Kidney tubule cell (primary cell): ENCODE measurements at regions not wholly inside any gene's neighbourhood (a gene's known extent, or its start where the extent isn't known, plus 50 kb on each side); places are given as distances from the start of the nearest gene placed in this dataset.
"Not testable (repeated sequence)": the region's sequence is repeated elsewhere in the genome, so short reads cannot be mapped to it uniquely, and the experiment has no call there.

Experiments used
- DNase-seq: peaks from one replicate; pipeline ENCODE4 v3.0.0-alpha.2; 2018; ENCODE audit warnings: low spot score

GRCh38 chrX:124238268-124238667, 94.2 kb upstream of the TEX13D start:
- DNase-seq, result no peak

GRCh38 chrX:124239324-124239723, 93.1 kb upstream of the TEX13D start:
- DNase-seq, result no peak

DNA sequence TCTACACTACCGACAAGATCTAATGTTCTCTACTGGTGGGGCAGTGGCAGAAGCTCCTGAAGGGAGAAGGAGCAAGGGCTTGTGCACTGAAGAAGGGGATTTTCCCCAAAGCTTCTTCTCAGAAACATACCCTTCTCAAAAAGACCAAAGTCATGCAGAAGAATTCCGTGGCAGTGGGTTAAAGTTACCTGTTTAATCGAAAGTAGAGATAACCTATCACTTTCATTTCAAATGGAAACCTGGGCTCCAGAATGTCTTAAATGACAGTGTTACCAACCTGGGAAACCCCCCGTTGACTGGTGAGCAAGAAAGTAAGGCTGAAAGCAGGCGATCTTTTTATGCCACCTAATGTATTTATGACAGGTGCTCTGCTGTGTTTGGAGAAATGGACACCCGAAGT, 92.5 kb upstream of the TEX13D start:
- no peak for DNase-seq

GRCh38 chrX:124240422-124240821, 92.0 kb upstream of the TEX13D start:
- DNase-seq, result no peak

DNA sequence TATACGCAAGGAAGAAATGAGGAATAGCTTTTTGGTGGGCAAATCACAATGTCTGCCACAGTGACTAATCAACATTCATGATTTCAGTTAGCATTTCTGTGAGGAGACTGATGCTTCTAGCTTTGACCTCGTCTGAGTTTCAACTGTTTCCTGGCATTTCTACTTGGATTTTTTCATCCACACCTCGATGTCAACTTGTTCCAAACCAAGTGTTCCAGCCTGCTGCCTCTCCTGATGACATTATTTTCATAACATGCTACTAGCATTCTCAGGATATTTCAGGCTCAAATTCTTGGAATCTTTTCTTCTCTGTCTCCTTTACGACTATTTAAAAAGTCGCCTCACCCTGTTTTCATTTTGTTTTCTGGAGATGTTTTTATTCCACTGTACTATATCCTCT, 90.3 kb upstream of the TEX13D start:
- no peak for DNase-seq

GRCh38 chrX:124249345-124249744, 83.1 kb upstream of the TEX13D start:
- DNase-seq, result no peak

GRCh38 chrX:124250835-124251437, 81.5 kb upstream of the TEX13D start:
- no peak for DNase-seq

DNA sequence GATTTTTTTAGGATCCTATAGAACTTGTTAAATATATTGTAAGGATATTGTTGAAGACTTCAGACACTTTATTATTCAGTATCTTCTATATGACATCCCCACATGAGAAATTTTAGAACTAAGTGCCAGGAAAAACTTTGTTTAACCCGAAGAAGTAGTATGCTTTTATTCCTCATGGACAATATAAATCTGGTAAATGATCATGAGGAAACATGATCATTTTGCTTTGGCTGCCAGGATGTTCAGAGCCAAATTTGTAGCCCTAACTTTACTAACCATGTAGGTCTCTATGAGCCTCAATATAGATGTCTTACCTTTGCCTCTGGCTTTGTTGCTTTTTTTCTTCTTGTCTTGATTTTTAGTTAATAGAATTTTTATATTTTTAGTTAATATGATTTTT, 77.8 kb upstream of the TEX13D start:
- no peak for DNase-seq

GRCh38 chrX:124256216-124256615, 76.2 kb upstream of the TEX13D start:
- no peak for DNase-seq

DNA sequence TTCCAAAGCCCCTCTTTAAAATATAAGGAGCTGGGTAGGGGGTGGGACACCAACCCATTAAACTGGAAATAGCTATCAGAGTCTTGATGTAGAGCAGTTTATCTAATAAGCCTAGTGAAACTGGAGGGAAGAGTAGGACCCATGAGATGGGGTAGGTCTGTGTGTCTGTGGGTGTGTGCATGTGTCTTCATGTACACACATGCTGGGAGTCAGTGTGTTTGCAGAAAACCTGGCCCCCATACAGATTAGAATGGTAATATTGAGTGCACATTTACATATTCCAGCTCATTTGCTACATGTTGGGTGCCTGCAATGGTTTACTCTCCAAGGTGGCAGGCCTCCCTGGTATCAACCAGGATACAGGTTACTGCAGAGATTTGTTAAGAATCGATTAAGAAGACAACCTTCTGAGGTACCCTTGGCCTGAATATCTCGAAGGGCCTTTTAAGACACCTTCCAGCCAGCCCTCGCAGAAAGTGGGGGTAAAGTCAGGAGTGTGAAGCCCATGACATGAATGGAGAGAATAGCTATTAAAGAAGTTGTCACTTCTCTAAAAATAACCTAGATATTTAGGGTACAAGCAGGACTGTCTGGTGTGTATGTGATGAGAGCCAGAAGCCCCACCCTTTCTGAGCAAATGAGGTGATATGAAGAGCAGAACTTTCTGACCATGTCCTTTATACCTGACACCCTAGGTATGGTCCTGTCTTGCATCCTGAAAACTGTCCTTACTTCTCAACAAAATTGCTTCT, 75.7 kb upstream of the TEX13D start:
- DNase-seq, result no peak

DNA sequence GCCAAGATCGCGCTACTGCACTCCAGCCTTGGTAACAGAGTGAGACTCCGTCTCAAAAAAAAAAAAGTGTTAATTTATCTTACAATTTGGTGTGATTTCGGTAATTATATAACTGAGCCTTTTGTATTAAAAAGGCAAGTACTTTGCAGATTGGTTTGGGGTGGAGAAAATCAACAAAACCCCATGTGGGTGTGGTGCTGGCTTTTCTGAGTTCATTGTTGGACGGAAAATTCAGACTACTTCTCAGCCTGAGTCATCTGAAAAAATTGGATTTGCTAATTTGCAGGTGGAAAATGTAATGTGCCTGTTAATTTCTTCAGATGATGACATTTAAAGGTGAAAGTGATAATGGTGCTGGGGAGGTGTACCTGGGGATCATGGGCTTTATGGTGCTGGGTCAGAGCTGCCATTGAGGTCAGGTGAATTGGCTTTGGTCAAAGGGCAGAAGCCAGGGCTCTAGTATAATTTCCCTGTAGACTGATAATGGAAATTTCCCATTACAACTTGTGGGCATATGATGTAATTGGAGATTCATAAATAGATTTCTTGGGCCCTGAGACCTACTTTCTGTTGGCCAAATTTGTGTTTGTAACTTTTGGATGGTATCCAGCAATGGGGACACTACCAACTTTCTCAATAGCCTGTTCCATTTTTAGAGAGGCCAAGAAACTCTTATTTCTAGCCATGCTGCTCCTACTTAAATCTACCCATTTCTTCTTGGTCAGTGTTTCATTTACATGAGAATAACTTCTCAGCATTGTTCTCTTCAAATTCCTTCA, 74.3 kb upstream of the TEX13D start:
- no peak for DNase-seq

GRCh38 chrX:124260845-124261244, 71.6 kb upstream of the TEX13D start:
- no peak for DNase-seq

DNA sequence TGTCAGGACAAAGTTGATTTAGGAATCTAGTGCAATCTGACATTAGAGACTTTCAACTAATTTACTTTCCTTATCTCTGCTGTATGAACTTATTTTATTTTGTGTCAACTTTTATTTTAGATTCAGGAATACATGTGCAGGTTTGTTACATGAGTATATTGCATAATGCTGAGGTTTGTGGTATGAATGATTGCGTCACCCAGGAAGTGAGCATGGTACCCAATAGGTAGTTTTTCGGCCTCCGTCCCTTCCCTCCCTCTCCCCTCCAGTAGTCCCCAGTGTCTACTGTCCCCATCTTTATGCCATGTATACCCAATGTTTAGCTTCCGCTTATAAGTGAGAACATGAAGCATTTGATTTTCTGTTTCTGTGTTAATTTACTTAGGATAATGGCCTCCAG, 68.7 kb upstream of the TEX13D start:
- DNase-seq, result no peak

DNA sequence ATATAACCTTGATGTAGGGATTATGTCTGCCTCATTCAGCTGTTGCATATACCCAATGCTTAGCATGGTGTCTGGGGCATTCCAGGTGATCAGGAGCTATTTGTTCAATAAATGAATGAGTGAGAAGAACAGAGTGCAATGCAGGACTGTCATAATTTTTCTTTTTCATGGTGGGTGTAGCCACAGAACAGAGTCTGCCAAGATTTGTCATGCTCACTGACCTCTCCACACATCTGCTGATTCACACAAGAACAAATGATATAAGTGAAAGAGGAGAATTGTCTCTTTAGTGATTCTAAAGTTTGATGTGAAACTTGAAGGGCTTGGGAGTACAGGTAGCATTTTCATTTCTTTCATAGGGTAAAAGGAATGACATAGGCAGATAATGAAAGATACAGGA, 64.4 kb upstream of the TEX13D start:
- peak; percentile 7 for DNase-seq

GRCh38 chrX:124269881-124270280, 62.6 kb upstream of the TEX13D start:
- no peak for DNase-seq

DNA sequence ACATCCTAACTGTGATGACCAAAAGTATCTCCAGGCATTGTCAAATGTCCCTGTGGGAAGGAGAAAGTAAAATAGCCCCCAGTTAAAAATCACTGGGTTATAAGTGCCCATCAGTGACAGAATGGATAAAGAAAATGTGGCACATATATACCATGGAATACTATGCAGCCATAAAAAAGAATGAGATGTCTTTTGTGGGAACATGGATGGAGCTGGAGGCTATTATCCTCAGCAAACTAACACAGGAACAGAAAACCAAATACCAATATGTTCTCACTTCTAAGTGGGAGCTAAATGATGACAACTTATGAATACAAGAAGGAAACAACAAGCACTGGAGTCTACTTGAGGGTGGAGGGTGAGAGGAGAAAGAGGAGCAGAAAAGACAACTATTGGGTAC, 60.9 kb upstream of the TEX13D start:
- DNase-seq, result not testable (repeated sequence)

DNA sequence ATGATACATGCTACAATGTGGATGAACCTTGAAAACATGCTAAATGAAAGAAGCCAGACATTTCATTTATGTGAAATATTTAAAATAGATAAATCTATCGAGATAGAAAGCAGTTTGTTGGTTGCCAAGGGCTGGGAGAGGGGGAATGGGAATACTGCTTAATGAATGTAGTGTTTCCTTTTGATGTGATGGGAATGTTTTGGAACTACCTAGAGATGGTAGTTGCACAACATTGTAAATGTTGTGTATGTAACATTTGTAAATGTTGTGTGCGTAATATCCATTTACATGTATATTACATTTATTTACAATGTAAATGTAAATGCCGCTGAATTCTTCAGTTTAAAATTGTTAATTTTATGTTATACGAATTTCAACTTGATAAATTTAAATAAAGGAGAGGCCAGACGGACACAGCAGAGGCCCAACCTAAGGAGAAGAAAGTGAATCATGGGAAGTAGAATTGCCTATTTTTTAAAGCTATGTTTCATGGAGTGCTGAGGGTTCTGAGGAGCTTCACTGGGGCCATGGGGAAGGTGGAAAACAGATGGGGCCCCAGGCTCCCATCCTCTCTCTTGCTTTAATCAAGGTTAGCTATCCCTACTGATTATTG, 60.0 kb upstream of the TEX13D start:
- DNase-seq, result no peak

- DNase-seq, result no peak
These were observed 57.9 kb upstream of the TEX13D start for GRCh38 chrX:124274438-124275181.

DNA sequence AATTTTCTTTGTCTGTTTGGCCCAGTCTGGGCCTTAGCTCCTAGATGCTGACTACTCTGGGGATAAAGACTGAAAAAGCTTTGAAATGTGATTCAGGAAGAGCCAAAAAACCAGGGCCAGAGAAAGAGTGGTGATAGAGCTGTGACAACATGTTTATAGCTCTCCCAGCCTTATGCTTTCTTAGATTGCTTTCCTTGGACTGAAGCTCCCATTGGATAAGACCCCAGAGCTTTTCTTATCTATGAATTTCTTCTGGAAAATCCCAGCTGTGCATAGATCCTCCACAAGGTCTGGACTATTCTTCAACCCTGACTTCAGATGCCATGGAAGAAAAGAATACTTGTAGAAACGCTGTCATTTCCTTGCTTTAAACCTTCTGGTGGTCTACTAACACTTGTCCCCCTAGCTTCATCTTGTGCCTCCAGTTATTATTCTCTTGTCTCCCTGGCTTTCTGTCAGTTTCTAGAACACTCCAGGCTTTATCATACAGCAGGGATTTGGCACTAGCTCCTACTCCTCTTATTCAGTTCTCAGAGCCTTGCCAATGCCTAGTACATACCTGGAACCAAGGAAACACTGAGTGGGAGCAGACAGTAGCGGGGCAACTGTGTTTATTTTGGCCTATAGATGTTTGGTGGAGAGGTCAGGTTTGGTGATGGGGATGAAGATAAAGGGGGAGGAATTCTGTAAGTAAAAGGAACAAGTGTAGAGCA, 57.1 kb upstream of the TEX13D start:
- DNase-seq, result no peak

- DNase-seq, result no peak
These were observed 52.1 kb upstream of the TEX13D start for GRCh38 chrX:124280294-124280902.

- no peak for DNase-seq
These were observed 49.9 kb upstream of the TEX13D start for GRCh38 chrX:124282580-124282979.
